Activated CD8-positive, alpha-beta T cell treated with anti-CD3 and anti-CD28 coated beads for 36 hours (primary cell): ENCODE measurements at regions not wholly inside any gene's neighbourhood (a gene's known extent, or its start where the extent isn't known, plus 50 kb on each side); places are given as distances from the start of the nearest gene placed in this dataset.

ENCODE experiments used
- ATAC-seq: fragments of 200-7000 bp; cut with Tn5 transposase; one replicate; pipeline ENCODE4 v1.10.0; 2021; ENCODE audit warnings: mild to moderate bottlenecking, moderate library complexity
- CTCF ChIA-PET: fragments of 350-600 bp; sonication (Branson Sonifier 250); formaldehyde crosslinking; loops from one replicate; lab custom pipeline; 2021; ENCODE audit warnings: antibody characterized with exemption; lab: Charles Lee
- POLR2A ChIA-PET: fragments of 350-600 bp; sonication (Branson Sonifier 250); formaldehyde crosslinking; loops from one replicate; lab custom pipeline; 2021; ENCODE audit warnings: antibody characterized with exemption; lab: Charles Lee
- DNase-seq: peaks from one replicate; pipeline ENCODE4 v3.0.0-alpha.2; 2020
- H3K27ac Mint-ChIP-seq: one replicate; pipeline ENCODE4 v1.8.0; 2021; ENCODE audit warnings: mild to moderate bottlenecking, mixed read lengths
- H3K27me3 Mint-ChIP-seq: one replicate; pipeline ENCODE4 v1.8.0; 2021; ENCODE audit warnings: mixed read lengths
- H3K36me3 Mint-ChIP-seq: one replicate; pipeline ENCODE4 v1.8.0; 2021; ENCODE audit warnings: low read depth, mixed read lengths
- H3K4me1 Mint-ChIP-seq: one replicate; pipeline ENCODE4 v1.8.0; 2021; ENCODE audit warnings: low read depth, mixed read lengths
- H3K4me3 Mint-ChIP-seq: one replicate; pipeline ENCODE4 v1.8.0; 2021; ENCODE audit warnings: mild to moderate bottlenecking, moderate library complexity, mixed read lengths
- H3K9me3 Mint-ChIP-seq: one replicate; pipeline ENCODE4 v1.8.0; 2021; ENCODE audit warnings: mixed read lengths
- intact Hi-C: fragments of 100-400 bp; cut with micrococcal nuclease; formaldehyde crosslinking; loops from one replicate; pipeline ENCODE4 v1.10.0; 2022
- TF ChIP-seq, protein P1 (sequence below): fragments of 200-600 bp; IDR thresholded peaks from one replicate; pipeline ENCODE4 v1.8.0; 2022; ENCODE audit warnings: antibody characterized with exemption, mild to moderate bottlenecking

DNA sequence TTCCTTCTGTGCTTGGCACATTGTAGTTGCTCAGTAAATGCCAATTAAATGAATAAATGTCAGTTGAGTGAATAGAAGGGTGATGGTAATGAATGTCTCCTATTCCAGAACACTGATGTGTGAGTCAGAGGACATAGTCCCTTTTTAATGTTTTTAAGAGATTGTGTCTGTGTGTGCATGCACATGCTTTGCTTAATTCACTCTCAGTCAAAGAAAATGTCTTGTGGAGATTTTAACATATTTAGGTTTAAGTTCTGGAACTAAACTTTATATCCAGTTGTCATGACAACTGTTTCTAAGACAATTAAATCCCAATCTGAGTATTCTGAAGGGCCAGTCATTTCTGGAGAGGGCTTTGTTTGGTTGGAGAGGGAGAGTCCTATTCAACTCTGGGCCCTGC is 255.3 kb upstream of the CDH11 start:
- CTCF ChIA-PET: no interaction called here
- Mint-ChIP-seq H3K9me3 (peaks cover 6% of the 10 kb centered on the region), H3K4me3 (no peak overlapping the region), H3K27ac (no peak overlapping the region), H3K36me3 (no peaks in the 10 kb centered on the region), H3K4me1 (no peaks in the 10 kb centered on the region), H3K27me3 (no peaks in the 10 kb centered on the region)
- TF ChIP-seq, protein P1, sequence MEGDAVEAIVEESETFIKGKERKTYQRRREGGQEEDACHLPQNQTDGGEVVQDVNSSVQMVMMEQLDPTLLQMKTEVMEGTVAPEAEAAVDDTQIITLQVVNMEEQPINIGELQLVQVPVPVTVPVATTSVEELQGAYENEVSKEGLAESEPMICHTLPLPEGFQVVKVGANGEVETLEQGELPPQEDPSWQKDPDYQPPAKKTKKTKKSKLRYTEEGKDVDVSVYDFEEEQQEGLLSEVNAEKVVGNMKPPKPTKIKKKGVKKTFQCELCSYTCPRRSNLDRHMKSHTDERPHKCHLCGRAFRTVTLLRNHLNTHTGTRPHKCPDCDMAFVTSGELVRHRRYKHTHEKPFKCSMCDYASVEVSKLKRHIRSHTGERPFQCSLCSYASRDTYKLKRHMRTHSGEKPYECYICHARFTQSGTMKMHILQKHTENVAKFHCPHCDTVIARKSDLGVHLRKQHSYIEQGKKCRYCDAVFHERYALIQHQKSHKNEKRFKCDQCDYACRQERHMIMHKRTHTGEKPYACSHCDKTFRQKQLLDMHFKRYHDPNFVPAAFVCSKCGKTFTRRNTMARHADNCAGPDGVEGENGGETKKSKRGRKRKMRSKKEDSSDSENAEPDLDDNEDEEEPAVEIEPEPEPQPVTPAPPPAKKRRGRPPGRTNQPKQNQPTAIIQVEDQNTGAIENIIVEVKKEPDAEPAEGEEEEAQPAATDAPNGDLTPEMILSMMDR: no peak
- no peak for ATAC-seq
- DNase-seq: no peak
- POLR2A ChIA-PET: no interaction called here
- intact Hi-C loops: no loop called here

DNA sequence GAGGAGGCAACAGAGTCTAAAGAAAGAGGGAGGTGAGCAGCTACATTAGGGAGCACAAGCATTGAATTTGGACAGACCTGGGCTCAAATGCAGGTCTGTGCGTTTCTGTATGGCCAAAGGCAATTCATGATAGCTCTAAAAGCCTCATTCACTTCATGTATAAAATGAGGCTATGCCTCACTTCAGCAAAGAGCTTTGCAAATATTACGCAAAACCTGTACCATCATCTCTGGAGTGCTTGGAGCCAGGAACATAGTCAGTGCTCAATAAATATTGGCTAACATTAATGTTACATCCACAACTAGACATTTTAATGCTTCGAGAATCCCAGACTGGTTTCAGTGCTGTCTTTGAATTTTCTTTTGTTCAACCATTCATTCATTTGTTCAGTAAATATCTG is 254.7 kb upstream of the CDH11 start:
- Mint-ChIP-seq H3K4me3 (no peak overlapping the region), H3K27me3 (no peaks in the 10 kb centered on the region), H3K27ac (no peak overlapping the region), H3K4me1 (no peaks in the 10 kb centered on the region), H3K36me3 (no peaks in the 10 kb centered on the region), H3K9me3 (peaks cover 6% of the 10 kb centered on the region)
- intact Hi-C loops: no loop called here
- TF ChIP-seq, protein P1: no peak
- no peak for ATAC-seq
- no peak for DNase-seq
- ChIA-PET POLR2A (no interaction called here), CTCF (no interaction called here)

GRCh38 chr16:65375651-65376050 is 253.8 kb upstream of the CDH11 start:
- DNase-seq (no peak), ATAC-seq (no peak)
- peaks cover 6% of the 10 kb centered on the region for H3K9me3 Mint-ChIP-seq
- no peak overlapping the region for H3K4me3 Mint-ChIP-seq
- ChIA-PET CTCF (no interaction called here), POLR2A (no interaction called here)
- H3K4me1 Mint-ChIP-seq: no peaks in the 10 kb centered on the region
- no peaks in the 10 kb centered on the region for H3K27me3 Mint-ChIP-seq
- H3K36me3 Mint-ChIP-seq: no peaks in the 10 kb centered on the region
- TF ChIP-seq, protein P1: no peak
- no peak overlapping the region for H3K27ac Mint-ChIP-seq
- intact Hi-C loops: no loop called here

DNA sequence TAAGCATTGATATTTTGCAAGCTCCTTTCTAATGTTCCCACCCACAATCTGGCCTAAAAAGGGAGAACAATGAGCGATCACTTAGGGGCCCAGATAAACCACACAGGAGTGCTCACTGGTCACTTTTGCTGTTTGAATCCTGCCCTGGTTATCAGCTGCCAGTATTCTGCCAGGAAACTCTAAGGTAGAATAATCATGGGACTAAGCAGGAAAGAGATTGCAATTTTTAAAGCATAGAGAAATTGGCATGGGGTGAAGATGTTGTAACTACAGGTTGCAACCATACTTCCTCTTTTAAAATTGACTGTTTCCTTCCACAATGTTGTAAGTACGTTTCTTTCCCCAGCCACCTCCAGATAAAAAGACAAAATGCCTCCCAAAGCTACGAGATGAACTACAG is 251.2 kb upstream of the CDH11 start:
- no peak for ATAC-seq
- Mint-ChIP-seq H3K27ac (no peak overlapping the region), H3K36me3 (no peaks in the 10 kb centered on the region), H3K27me3 (no peaks in the 10 kb centered on the region), H3K4me1 (no peaks in the 10 kb centered on the region), H3K4me3 (no peak overlapping the region), H3K9me3 (peaks cover 13% of the 10 kb centered on the region)
- ChIA-PET POLR2A (no interaction called here), CTCF (no interaction called here)
- TF ChIP-seq, protein P1: no peak
- intact Hi-C loops: no loop called here
- DNase-seq: no peak

DNA sequence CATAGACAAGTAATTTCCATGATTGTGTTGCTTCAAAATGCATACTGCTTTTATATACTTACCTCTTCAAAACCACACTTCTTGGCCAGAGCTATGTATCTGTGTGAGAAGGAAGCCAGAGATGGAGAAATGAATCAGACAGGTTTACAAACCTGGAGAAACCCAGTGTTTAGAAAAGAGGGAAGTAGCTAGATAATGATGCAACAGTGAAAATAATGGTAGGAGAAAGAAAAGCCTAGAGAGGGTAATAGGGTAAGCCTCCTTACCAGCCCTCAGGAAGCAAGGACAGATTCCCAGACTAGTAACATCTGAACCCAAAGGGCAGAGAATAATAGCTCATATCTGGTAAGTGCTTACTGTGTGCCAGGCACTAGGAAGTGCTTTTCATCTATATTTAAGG is 250.3 kb upstream of the CDH11 start:
- intact Hi-C loops: no loop called here
- TF ChIP-seq, protein P1: no peak
- Mint-ChIP-seq H3K27ac (no peak overlapping the region), H3K4me1 (no peaks in the 10 kb centered on the region), H3K36me3 (no peaks in the 10 kb centered on the region), H3K9me3 (peaks cover 13% of the 10 kb centered on the region), H3K27me3 (no peaks in the 10 kb centered on the region), H3K4me3 (no peak overlapping the region)
- ChIA-PET CTCF (no interaction called here), POLR2A (no interaction called here)
- ATAC-seq: no peak
- no peak for DNase-seq
